ENCODE measurements at regions not wholly inside any gene's neighbourhood (a gene's known extent, or its start where the extent isn't known, plus 50 kb on each side); places are given as distances from the start of the nearest gene placed in this dataset.

DNA sequence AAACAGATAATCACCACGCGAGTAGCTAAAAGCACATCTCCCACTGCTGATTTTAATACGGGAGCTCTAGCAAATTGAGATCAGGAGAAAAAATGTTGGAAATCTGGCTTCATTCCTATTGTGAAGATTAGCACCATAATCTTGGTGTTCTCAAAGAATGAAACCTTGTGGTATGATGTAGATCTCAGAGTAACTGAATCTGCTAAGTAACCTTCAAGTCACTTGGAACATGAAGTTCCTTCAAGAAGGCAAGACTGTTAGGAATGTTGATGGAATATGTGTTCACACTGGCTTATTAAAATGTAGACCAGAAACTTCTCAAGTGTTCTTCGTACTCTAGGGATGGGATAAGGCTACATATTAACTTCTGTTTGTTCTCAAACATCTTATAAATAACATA, 117.4 kb upstream of the CHRM3 start:
- CTCF ChIA-PET (ENCODE audit: unreplicated experiment), result no interaction called here
- Histone ChIP-seq H3K4me2 (ENCODE audit: low read length) (no peak overlapping the region), H3K4me3 (ENCODE audit: low read depth, low read length, poor library complexity, severe bottlenecking) (no peak overlapping the region), H3K4me1 (ENCODE audit: insufficient read depth, low read length, poor library complexity, severe bottlenecking) (no peaks in the 10 kb centered on the region), H3K36me3 (ENCODE audit: insufficient read depth, low read length) (no peaks in the 10 kb centered on the region), H4K20me1 (ENCODE audit: insufficient read depth, low read length) (no peaks in the 10 kb centered on the region), H3K9me2 (ENCODE audit: insufficient read depth, low read length) (no peaks in the 10 kb centered on the region), H3K79me2 (ENCODE audit: insufficient read depth, low read depth, low read length) (no peaks in the 10 kb centered on the region), H3K27ac (ENCODE audit: low read depth, low read length, poor library complexity, severe bottlenecking) (no peak overlapping the region), H2AFZ (ENCODE audit: low read length) (no peak overlapping the region), H3K9me3 (ENCODE audit: low read length) (no peaks in the 10 kb centered on the region)
- DNase-seq (ENCODE audit: low spot score), result no peak
- intact Hi-C loops (cut with micrococcal nuclease; ENCODE audit: unreplicated experiment), result no loop called here
- TF ChIP-seq, protein P1, sequence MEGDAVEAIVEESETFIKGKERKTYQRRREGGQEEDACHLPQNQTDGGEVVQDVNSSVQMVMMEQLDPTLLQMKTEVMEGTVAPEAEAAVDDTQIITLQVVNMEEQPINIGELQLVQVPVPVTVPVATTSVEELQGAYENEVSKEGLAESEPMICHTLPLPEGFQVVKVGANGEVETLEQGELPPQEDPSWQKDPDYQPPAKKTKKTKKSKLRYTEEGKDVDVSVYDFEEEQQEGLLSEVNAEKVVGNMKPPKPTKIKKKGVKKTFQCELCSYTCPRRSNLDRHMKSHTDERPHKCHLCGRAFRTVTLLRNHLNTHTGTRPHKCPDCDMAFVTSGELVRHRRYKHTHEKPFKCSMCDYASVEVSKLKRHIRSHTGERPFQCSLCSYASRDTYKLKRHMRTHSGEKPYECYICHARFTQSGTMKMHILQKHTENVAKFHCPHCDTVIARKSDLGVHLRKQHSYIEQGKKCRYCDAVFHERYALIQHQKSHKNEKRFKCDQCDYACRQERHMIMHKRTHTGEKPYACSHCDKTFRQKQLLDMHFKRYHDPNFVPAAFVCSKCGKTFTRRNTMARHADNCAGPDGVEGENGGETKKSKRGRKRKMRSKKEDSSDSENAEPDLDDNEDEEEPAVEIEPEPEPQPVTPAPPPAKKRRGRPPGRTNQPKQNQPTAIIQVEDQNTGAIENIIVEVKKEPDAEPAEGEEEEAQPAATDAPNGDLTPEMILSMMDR (conservative IDR thresholded peaks at IDR 0.05; ENCODE audit: low read length), result no peak
- no peak for TF ChIP-seq EZH2phosphoT487 (IDR thresholded peaks at IDR 0.05; ENCODE audit: borderline replicate concordance, low read depth, low read length)
- no TSS peak for BruUV-seq (replicated peaks)
- POLR2A ChIA-PET, result interaction anchor here (0.6 kb wide), 2 partner anchors 32 to 482 kb away, joined by 3 to 5 read pairs; no protein-coding TSS in a partner anchor

DNA sequence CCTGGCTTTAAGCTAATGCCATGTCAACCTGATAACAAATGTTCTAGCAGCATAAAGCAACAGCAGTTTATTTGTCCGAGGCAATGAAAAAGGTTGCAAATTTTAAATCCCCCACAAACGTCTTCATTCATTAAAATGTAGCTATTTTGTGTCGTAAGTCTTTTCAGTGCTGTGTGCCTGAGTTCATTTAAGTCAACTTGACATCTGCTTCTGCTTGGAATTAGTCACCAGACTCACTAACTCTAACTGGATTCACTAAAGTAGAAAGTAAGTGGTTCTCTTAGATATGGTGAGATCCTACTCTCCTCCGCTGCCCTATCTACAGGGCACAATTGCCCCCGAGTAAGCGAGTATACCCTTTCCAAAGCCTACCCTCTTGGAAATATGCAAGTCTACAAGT, 118.4 kb upstream of the CHRM3 start:
- H3K4me2 ChIP-seq (ENCODE audit: low read length), result no peak overlapping the region
- no peaks in the 10 kb centered on the region for H3K4me1 ChIP-seq (ENCODE audit: insufficient read depth, low read length, poor library complexity, severe bottlenecking)
- no peaks in the 10 kb centered on the region for H4K20me1 ChIP-seq (ENCODE audit: insufficient read depth, low read length)
- H3K79me2 ChIP-seq (ENCODE audit: insufficient read depth, low read depth, low read length), result no peaks in the 10 kb centered on the region
- no TSS peak for BruUV-seq (replicated peaks)
- TF ChIP-seq, protein P1 (conservative IDR thresholded peaks at IDR 0.05; ENCODE audit: low read length), result no peak
- no peaks in the 10 kb centered on the region for H3K9me2 ChIP-seq (ENCODE audit: insufficient read depth, low read length)
- no peaks in the 10 kb centered on the region for H3K36me3 ChIP-seq (ENCODE audit: insufficient read depth, low read length)
- no peak overlapping the region for H2AFZ ChIP-seq (ENCODE audit: low read length)
- no peak for DNase-seq (ENCODE audit: low spot score)
- POLR2A ChIA-PET, result interaction anchor here (0.5 kb wide), 1 partner anchor 885 kb away, joined by 5 read pairs; no protein-coding TSS in a partner anchor
- no peak overlapping the region for H3K27ac ChIP-seq (ENCODE audit: low read depth, low read length, poor library complexity, severe bottlenecking)
- CTCF ChIA-PET (ENCODE audit: unreplicated experiment), result no interaction called here
- intact Hi-C loops (cut with micrococcal nuclease; ENCODE audit: unreplicated experiment), result no loop called here
- H3K9me3 ChIP-seq (ENCODE audit: low read length), result no peaks in the 10 kb centered on the region
- no peak overlapping the region for H3K4me3 ChIP-seq (ENCODE audit: low read depth, low read length, poor library complexity, severe bottlenecking)

DNA sequence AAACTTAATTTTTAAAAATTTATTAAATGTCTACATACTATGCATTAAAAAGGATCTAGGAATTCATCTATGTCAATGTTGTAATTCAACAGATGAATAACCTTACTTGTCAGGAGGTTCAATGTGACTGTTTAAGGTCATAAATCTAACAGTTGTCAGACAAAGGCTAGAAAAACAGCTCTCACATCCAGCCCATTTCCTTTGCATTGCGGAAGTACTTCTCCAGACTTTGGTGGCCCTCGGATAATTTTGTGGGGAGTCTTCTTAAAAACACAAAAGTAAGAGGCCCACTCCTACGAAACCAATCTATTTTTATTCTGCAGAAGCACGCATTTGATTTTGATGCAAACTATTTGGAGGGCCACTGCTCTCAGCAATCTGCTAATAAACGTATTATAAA, 122.6 kb upstream of the CHRM3 start:
- intact Hi-C loops (cut with micrococcal nuclease; ENCODE audit: unreplicated experiment), result no loop called here
- H3K36me3 ChIP-seq (ENCODE audit: insufficient read depth, low read length), result no peaks in the 10 kb centered on the region
- CTCF ChIA-PET (ENCODE audit: unreplicated experiment), result no interaction called here
- BruUV-seq (replicated peaks), result no TSS peak
- H3K79me2 ChIP-seq (ENCODE audit: insufficient read depth, low read depth, low read length), result no peaks in the 10 kb centered on the region
- no peak for TF ChIP-seq EZH2phosphoT487 (IDR thresholded peaks at IDR 0.05; ENCODE audit: borderline replicate concordance, low read depth, low read length)
- TF ChIP-seq, protein P1 (conservative IDR thresholded peaks at IDR 0.05; ENCODE audit: low read length), result no peak
- H3K9me3 ChIP-seq (ENCODE audit: low read length), result no peaks in the 10 kb centered on the region
- H3K27ac ChIP-seq (ENCODE audit: low read depth, low read length, poor library complexity, severe bottlenecking), result no peak overlapping the region
- H3K4me1 ChIP-seq (ENCODE audit: insufficient read depth, low read length, poor library complexity, severe bottlenecking), result no peaks in the 10 kb centered on the region
- no peak for DNase-seq (ENCODE audit: low spot score)
- H2AFZ ChIP-seq (ENCODE audit: low read length), result no peak overlapping the region
- POLR2A ChIA-PET, result no interaction called here
- H3K4me3 ChIP-seq (ENCODE audit: low read depth, low read length, poor library complexity, severe bottlenecking), result no peak overlapping the region
- no peaks in the 10 kb centered on the region for H3K9me2 ChIP-seq (ENCODE audit: insufficient read depth, low read length)
- no peaks in the 10 kb centered on the region for H4K20me1 ChIP-seq (ENCODE audit: insufficient read depth, low read length)
- no peak overlapping the region for H3K4me2 ChIP-seq (ENCODE audit: low read length)

All from OCI-LY7 (cell line).